IMR-90 (cell line): ENCODE measurements at regions not wholly inside any gene's neighbourhood (a gene's known extent, or its start where the extent isn't known, plus 50 kb on each side); places are given as distances from the start of the nearest gene placed in this dataset.

ENCODE experiments used
- ATAC-seq: fragments of 200-7000 bp; cut with Tn5 transposase; 2 replicates; pipeline ENCODE4 v1.9.1; 2020; ENCODE audit warnings: low read depth, mild to moderate bottlenecking, moderate library complexity
- BruUV-seq: library from RNA; stranded (reverse); fragments of 400-500 nt; replicated peaks from 2 replicates; lab custom pipeline; 2021; lab: Mats Ljungman, UMichigan
- CTCF ChIA-PET: fragments of 300-600 bp; formaldehyde crosslinking; extraction: SDS; loops from one replicate; lab custom pipeline; 2021; ENCODE audit warnings: antibody characterized with exemption; lab: Yijun Ruan, JAX
- POLR2A ChIA-PET: fragments of 300-600 bp; sonication (Branson Sonifier 250); formaldehyde crosslinking; loops from one replicate; lab custom pipeline; 2022; ENCODE audit warnings: antibody characterized with exemption; ENCODE audit not compliant: unreplicated experiment; lab: Charles Lee
- DNase-seq: peaks from one replicate; pipeline ENCODE4 v3.0.0; 2013
- H2AFZ ChIP-seq: replicated peaks from 2 replicates; pipeline ENCODE3; 2013; ENCODE audit warnings: low read length, mild to moderate bottlenecking; ENCODE audit not compliant: poor library complexity
- H2AK5ac ChIP-seq: 2 replicates; pipeline ENCODE4 v1.6.1; 2013; ENCODE audit warnings: low read depth, low read length, inconsistent platforms
- H2AK9ac ChIP-seq: replicated peaks from 2 replicates; pipeline ENCODE3; 2013; ENCODE audit warnings: mild to moderate bottlenecking, low read depth, low read length, moderate library complexity; ENCODE audit not compliant: poor library complexity
- H2BK120ac ChIP-seq: 2 replicates; pipeline ENCODE4 v1.6.1; 2013; ENCODE audit warnings: low read depth, low read length, inconsistent platforms
- H2BK15ac ChIP-seq: 3 replicates; pipeline ENCODE4 v1.6.1; 2013; ENCODE audit warnings: low read depth, low read length, inconsistent platforms
- H2BK20ac ChIP-seq: 2 replicates; pipeline ENCODE4 v1.6.1; 2013; ENCODE audit warnings: low read depth, mild to moderate bottlenecking, inconsistent platforms, low read length, moderate library complexity
- H2BK5ac ChIP-seq: 2 replicates; pipeline ENCODE4 v1.6.1; 2013; ENCODE audit warnings: mild to moderate bottlenecking, low read depth, low read length, inconsistent platforms; ENCODE audit not compliant: poor library complexity, severe bottlenecking
- H3K14ac ChIP-seq: replicated peaks from 2 replicates; pipeline ENCODE4 v1.6.1; 2013; ENCODE audit warnings: low read depth, low read length, inconsistent platforms
- H3K18ac ChIP-seq: 2 replicates; pipeline ENCODE4 v1.6.1; 2013; ENCODE audit warnings: low read depth, low read length, control low read depth
- H3K23ac ChIP-seq: 2 replicates; pipeline ENCODE4 v1.6.1; 2013; ENCODE audit warnings: low read depth, low read length, inconsistent platforms
- H3K27ac ChIP-seq: 2 replicates; pipeline ENCODE4 v1.5.1; 2013; ENCODE audit warnings: mild to moderate bottlenecking, control low read depth, low read length; ENCODE audit not compliant: insufficient read depth
- H3K27me3 ChIP-seq: 2 replicates; pipeline ENCODE4 v1.6.1; 2013; ENCODE audit warnings: low read length; ENCODE audit not compliant: control insufficient read depth, insufficient read depth
- H3K36me3 ChIP-seq: 2 replicates; pipeline ENCODE4 v1.6.1; 2013; ENCODE audit warnings: low read length, mixed read lengths; ENCODE audit not compliant: control insufficient read depth, insufficient read depth
- H3K4ac ChIP-seq: 2 replicates; pipeline ENCODE4 v1.6.1; 2013; ENCODE audit warnings: low read depth, low read length, inconsistent platforms
- H3K4me1 ChIP-seq: 2 replicates; pipeline ENCODE4 v1.6.1; 2013; ENCODE audit warnings: low read length, mixed read lengths; ENCODE audit not compliant: control insufficient read depth, insufficient read depth
- H3K4me2 ChIP-seq: 2 replicates; pipeline ENCODE4 v1.6.1; 2013; ENCODE audit warnings: low read depth, mild to moderate bottlenecking, control low read depth, low read length, moderate library complexity
- H3K4me3 ChIP-seq: 2 replicates; pipeline ENCODE4 v1.5.1; 2013; ENCODE audit warnings: low read depth, mild to moderate bottlenecking, control low read depth, low read length, moderate library complexity; ENCODE audit not compliant: insufficient read depth
- H3K56ac ChIP-seq: 2 replicates; pipeline ENCODE4 v1.6.1; 2013; ENCODE audit warnings: low read length, inconsistent platforms; ENCODE audit not compliant: insufficient read depth; ENCODE audit errors: extremely low read depth
- H3K79me1 ChIP-seq, 2 experiments: 2 replicates each; pipeline ENCODE4 v1.6.1; 2013; ENCODE audit warnings: low read length in 2 of 2, inconsistent platforms in 1 of 2, low read depth in 1 of 2
- H3K9ac ChIP-seq: 2 replicates; pipeline ENCODE4 v1.6.1; 2013; ENCODE audit warnings: low read depth, low read length, control low read depth
- H3K9me1 ChIP-seq: 2 replicates; pipeline ENCODE4 v1.6.1; 2013; ENCODE audit warnings: low read length, inconsistent platforms; ENCODE audit not compliant: insufficient read depth
- H3K9me3 ChIP-seq: 2 replicates; pipeline ENCODE4 v1.6.1; 2013; ENCODE audit warnings: low read length; ENCODE audit not compliant: control insufficient read depth, insufficient read depth
- H4K20me1 ChIP-seq: 2 replicates; pipeline ENCODE4 v1.6.1; 2013; ENCODE audit warnings: low read length, inconsistent platforms; ENCODE audit not compliant: insufficient read depth
- H4K5ac ChIP-seq: 2 replicates; pipeline ENCODE4 v1.6.1; 2013; ENCODE audit warnings: mild to moderate bottlenecking, low read depth, low read length, control low read depth
- H4K8ac ChIP-seq, 2 experiments: 2 replicates each; pipeline ENCODE4 v1.6.1; 2013; ENCODE audit warnings: low read depth in 2 of 2, low read length in 2 of 2, control low read depth in 1 of 2, inconsistent platforms in 1 of 2
- H4K91ac ChIP-seq: 2 replicates; pipeline ENCODE4 v1.6.1; 2013; ENCODE audit warnings: low read depth, low read length, inconsistent platforms; ENCODE audit not compliant: insufficient read depth
- CEBPB ChIP-seq: IDR thresholded peaks from 2 replicates; pipeline ENCODE4 v1.6.1; 2012; ENCODE audit warnings: low read depth, low read length, improper control_type of control experiment
- CHD1 ChIP-seq: IDR thresholded peaks from 2 replicates; pipeline ENCODE4 v1.6.1; 2012; ENCODE audit warnings: low read depth, low read length, improper control_type of control experiment
- CTCF ChIP-seq: conservative IDR thresholded peaks from 2 replicates; pipeline ENCODE4 v1.5.1; 2012; ENCODE audit warnings: mild to moderate bottlenecking, low read depth, low read length, improper control_type of control experiment
- MAFK ChIP-seq: IDR thresholded peaks from 2 replicates; pipeline ENCODE4 v1.6.1; 2012; ENCODE audit warnings: low read depth, low read length, improper control_type of control experiment
- MAZ ChIP-seq: IDR thresholded peaks from 2 replicates; pipeline ENCODE4 v1.6.1; 2012; ENCODE audit warnings: low read depth, mild to moderate bottlenecking, low read length, improper control_type of control experiment, moderate library complexity, borderline replicate concordance
- MXI1 ChIP-seq: IDR thresholded peaks from 2 replicates; pipeline ENCODE4 v1.6.1; 2012; ENCODE audit warnings: low read depth, mild to moderate bottlenecking, low read length, moderate library complexity, borderline replicate concordance
- NFE2L2 ChIP-seq: fragments of 150-350 bp; IDR thresholded peaks from 2 replicates; pipeline ENCODE4 v1.6.1; 2016; ENCODE audit warnings: low read depth, mild to moderate bottlenecking, low read length
- POLR2A ChIP-seq: IDR thresholded peaks from 2 replicates; pipeline ENCODE4 v1.6.1; 2012; ENCODE audit warnings: mild to moderate bottlenecking, low read depth, low read length
- RAD21 ChIP-seq: IDR thresholded peaks from 2 replicates; pipeline ENCODE4 v1.6.1; 2012; ENCODE audit warnings: low read length, improper control_type of control experiment
- RCOR1 ChIP-seq: IDR thresholded peaks from 2 replicates; pipeline ENCODE4 v1.6.1; 2012; ENCODE audit warnings: mild to moderate bottlenecking, low read length, improper control_type of control experiment; ENCODE audit not compliant: insufficient replicate concordance
- RFX5 ChIP-seq: IDR thresholded peaks from 2 replicates; pipeline ENCODE4 v1.8.0; 2012; ENCODE audit warnings: low read depth, mild to moderate bottlenecking, low read length, moderate library complexity
- SMC3 ChIP-seq: fragments of 150-350 bp; IDR thresholded peaks from 2 replicates; pipeline ENCODE4 v1.6.1; 2016; ENCODE audit warnings: low read depth, mild to moderate bottlenecking, antibody characterized with exemption, low read length, moderate library complexity
- WGBS, 2 experiments: methylation state at CpG; one replicate each; pipeline versions ENCODE4 v1.1.5 to v1.1.7; 2013; ENCODE audit warnings: missing lambda C conversion rate in 2 of 2; ENCODE audit not compliant: insufficient read length in 1 of 2; ENCODE audit errors: extremely low coverage in 2 of 2; 5-methylcytosine and 5-hydroxymethylcytosine counted together
- dilution Hi-C: fragments of 300-500 bp; cut with HindIII; formaldehyde crosslinking; loops from one replicate; pipeline ENCODE4 v1.14.3; 2018; ENCODE audit warnings: low sequenced_read_pairs; ENCODE audit not compliant: unreplicated experiment
- in situ Hi-C: fragments of 300-500 bp; cut with MboI; formaldehyde crosslinking; loops from 3 replicates; pipeline ENCODE4 v1.14.3; 2019; ENCODE audit warnings: low sequenced_read_pairs, inconsistent platforms, mixed read lengths
- intact Hi-C: fragments of 100-400 bp; cut with micrococcal nuclease; formaldehyde crosslinking; loops from 2 replicates; pipeline ENCODE4 v1.10.0; 2022
- TF ChIP-seq, protein P1 (sequence below): fragments of 150-350 bp; IDR thresholded peaks from 2 replicates; pipeline ENCODE4 v1.6.1; 2017; ENCODE audit warnings: mild to moderate bottlenecking, antibody characterized with exemption, low read length, low read depth
- TF ChIP-seq, protein P2 (sequence below): fragments of 150-350 bp; IDR thresholded peaks from 2 replicates; pipeline ENCODE4 v1.6.1; 2016; ENCODE audit warnings: low read depth, mild to moderate bottlenecking, low read length, moderate library complexity, borderline replicate concordance

GRCh38 chr3:70657454-70657853 is 345.0 kb upstream of the MDFIC2 start:
- POLR2A ChIA-PET = interaction anchor here (0.5 kb wide), 1 partner anchor 73 kb away, joined by 8 read pairs; no protein-coding TSS in a partner anchor
- dilution Hi-C loops = no loop called here
- 50% methylated on average over 1 of the region's 2 CpGs; no CpG with 5 or more reads in 1 of the 2 experiments for WGBS, 2 experiments

More at GRCh38 chr3:70657454-70657853, 345.0 kb upstream of the MDFIC2 start:
- H3K4me3 ChIP-seq = no peak overlapping the region
- H2BK15ac ChIP-seq = no peak overlapping the region
- no peak overlapping the region for H3K27ac ChIP-seq
- no peaks in the 10 kb centered on the region for H4K20me1 ChIP-seq
- H3K4ac ChIP-seq = no peak overlapping the region
- H3K36me3 ChIP-seq = no peaks in the 10 kb centered on the region
- H2AK5ac ChIP-seq = no peak overlapping the region
- H2AK9ac ChIP-seq = no peak overlapping the region
- H2BK120ac ChIP-seq = no peak overlapping the region
- TF ChIP-seq CHD1 = no peak
- TF ChIP-seq MAZ = no peak
- no peak for TF ChIP-seq POLR2A
- TF ChIP-seq MXI1 = no peak
- TF ChIP-seq, protein P1, sequence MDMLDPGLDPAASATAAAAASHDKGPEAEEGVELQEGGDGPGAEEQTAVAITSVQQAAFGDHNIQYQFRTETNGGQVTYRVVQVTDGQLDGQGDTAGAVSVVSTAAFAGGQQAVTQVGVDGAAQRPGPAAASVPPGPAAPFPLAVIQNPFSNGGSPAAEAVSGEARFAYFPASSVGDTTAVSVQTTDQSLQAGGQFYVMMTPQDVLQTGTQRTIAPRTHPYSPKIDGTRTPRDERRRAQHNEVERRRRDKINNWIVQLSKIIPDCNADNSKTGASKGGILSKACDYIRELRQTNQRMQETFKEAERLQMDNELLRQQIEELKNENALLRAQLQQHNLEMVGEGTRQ = no peak
- TF ChIP-seq, protein P2, sequence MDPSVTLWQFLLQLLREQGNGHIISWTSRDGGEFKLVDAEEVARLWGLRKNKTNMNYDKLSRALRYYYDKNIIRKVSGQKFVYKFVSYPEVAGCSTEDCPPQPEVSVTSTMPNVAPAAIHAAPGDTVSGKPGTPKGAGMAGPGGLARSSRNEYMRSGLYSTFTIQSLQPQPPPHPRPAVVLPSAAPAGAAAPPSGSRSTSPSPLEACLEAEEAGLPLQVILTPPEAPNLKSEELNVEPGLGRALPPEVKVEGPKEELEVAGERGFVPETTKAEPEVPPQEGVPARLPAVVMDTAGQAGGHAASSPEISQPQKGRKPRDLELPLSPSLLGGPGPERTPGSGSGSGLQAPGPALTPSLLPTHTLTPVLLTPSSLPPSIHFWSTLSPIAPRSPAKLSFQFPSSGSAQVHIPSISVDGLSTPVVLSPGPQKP = no peak
- TF ChIP-seq NFE2L2 = no peak
- TF ChIP-seq RFX5 = no peak
- no peak for TF ChIP-seq CEBPB
- TF ChIP-seq RAD21 = no peak
- TF ChIP-seq CTCF = no peak
- TF ChIP-seq RCOR1 = no peak
- TF ChIP-seq MAFK = no peak
- no peak for TF ChIP-seq SMC3
- no peak overlapping the region for H2BK20ac ChIP-seq
- H3K18ac ChIP-seq = no peak overlapping the region
- no peak overlapping the region for H3K56ac ChIP-seq
- peaks cover 8% of the 10 kb centered on the region for H3K27me3 ChIP-seq
- no TSS peak for BruUV-seq
- H4K91ac ChIP-seq = no peak overlapping the region
- DNase-seq (no peak), ATAC-seq (no peak)
- H2BK5ac ChIP-seq = no peak overlapping the region
- in situ Hi-C loops (no loop called here), intact Hi-C loops (no loop called here)
- H4K8ac ChIP-seq = no peak overlapping the region
- no peak overlapping the region for H3K9ac ChIP-seq
- H3K14ac ChIP-seq = no peak overlapping the region
- CTCF ChIA-PET = no interaction called here
- no peak overlapping the region for H3K4me2 ChIP-seq
- no peaks in the 10 kb centered on the region for H3K9me1 ChIP-seq
- no peak overlapping the region for H4K5ac ChIP-seq
- H3K23ac ChIP-seq = no peak overlapping the region
- no peak overlapping the region for H2AFZ ChIP-seq
- no peaks in the 10 kb centered on the region for H3K4me1 ChIP-seq
- H3K9me3 ChIP-seq = no peaks in the 10 kb centered on the region
- H3K79me1 ChIP-seq = no peaks in the 10 kb centered on the region
